LNCAP (cell line): ENCODE measurements at regions not wholly inside any gene's neighbourhood (a gene's known extent, or its start where the extent isn't known, plus 50 kb on each side); places are given as distances from the start of the nearest gene placed in this dataset.

Source experiments
- TF ChIP-seq, protein P1 (sequence below): fragments of 450-650 bp; IDR thresholded peaks from 2 replicates; pipeline ENCODE4 v1.5.1; 2017; ENCODE audit warnings: mild to moderate bottlenecking

DNA sequence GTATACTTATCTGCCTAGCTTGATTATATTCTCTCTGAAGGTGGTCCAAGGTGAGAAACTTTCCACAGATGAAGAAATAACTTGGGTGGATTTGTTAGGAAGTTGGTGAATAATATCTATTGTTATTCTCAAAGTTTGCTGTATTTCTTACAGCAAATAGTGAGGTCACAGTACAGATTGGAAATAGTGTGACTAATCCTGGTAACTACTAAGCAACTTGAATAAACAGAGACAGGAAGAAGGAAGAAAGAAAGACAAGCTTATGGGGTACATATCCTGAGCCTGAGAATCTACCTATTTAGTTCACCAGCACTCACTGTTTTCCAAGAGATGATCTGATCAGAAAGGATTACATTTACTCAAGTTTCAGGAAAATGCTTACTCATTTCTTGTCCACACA lies 1416.1 kb downstream of the RPA4 start:
- TF ChIP-seq, protein P1, sequence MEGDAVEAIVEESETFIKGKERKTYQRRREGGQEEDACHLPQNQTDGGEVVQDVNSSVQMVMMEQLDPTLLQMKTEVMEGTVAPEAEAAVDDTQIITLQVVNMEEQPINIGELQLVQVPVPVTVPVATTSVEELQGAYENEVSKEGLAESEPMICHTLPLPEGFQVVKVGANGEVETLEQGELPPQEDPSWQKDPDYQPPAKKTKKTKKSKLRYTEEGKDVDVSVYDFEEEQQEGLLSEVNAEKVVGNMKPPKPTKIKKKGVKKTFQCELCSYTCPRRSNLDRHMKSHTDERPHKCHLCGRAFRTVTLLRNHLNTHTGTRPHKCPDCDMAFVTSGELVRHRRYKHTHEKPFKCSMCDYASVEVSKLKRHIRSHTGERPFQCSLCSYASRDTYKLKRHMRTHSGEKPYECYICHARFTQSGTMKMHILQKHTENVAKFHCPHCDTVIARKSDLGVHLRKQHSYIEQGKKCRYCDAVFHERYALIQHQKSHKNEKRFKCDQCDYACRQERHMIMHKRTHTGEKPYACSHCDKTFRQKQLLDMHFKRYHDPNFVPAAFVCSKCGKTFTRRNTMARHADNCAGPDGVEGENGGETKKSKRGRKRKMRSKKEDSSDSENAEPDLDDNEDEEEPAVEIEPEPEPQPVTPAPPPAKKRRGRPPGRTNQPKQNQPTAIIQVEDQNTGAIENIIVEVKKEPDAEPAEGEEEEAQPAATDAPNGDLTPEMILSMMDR: no peak

DNA sequence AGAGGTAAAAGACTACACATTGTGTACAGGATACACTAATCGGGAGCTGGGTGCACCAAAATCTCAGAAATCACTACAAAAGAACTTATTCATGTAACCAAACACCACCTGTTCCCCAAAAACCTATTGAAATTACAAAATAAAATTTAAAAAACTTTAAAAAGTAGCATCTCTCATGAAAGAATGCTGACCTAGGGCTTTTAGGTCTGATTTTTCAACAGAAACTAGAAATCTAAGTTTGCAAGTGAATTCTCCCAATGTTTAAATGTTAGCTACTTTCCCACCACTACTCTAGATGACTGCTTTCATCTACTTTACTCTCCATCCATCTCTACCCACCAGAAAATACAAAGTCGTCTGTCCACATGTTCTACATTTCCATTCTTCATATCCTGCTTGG lies 1447.7 kb downstream of the RPA4 start:
- TF ChIP-seq, protein P1: no peak

DNA sequence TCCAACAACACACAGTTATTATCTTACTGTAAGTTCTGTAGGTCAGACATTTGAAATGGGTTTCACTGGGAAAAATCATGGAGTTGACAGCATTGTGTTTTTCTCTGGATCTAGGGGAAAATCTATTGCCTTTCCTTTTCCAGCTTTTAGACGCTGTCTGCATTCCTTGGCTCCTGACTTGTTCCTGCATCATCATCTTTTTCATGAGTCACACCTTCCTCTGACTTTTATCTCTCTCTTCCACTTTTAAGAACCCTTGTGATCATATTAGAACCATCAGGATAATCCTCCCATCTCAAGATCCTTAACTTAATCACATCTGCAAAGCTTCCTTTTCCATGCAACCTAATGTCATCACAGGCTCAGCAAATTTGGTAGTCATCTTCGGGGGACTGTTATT lies 1454.8 kb downstream of the RPA4 start:
- TF ChIP-seq, protein P1: no peak

DNA sequence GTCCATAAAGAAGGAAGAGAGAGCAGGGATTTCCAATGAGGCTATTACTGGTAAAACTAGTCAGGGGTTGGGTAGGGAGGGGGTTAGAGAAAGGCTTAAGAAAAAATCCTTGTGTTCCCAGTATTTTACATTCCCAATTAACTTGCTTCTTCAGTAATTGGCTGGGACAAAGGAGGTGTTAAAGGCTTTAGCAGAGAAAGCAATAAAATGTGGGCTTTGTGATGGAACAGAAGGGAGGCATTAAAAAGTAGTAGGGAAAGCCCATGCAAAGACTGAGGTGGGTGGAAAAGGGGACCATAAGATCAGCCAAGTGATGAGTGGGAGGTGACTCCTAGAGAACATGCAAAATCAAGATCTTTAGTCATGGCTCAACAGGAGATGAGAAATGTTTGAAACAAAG lies 1467.2 kb downstream of the RPA4 start:
- TF ChIP-seq, protein P1: no peak

DNA sequence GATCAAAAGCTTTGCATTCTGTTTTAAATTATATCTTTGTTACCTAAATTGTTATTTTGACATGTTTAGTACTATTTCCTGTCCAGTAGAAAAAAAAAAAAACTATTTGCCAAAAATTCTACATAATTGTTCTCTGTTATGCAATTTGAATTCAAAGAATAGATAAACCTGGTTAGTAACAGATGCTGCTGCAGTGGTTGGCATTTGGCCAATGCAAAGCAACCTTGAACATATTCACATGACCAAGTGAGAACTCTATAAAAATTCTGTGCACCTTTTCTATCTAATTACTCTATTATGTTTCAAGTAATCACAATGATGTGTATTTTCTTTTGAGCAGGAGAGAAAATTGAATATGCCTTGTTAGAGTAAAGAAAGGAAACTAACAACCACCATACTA lies 1473.4 kb downstream of the RPA4 start:
- TF ChIP-seq, protein P1: no peak

DNA sequence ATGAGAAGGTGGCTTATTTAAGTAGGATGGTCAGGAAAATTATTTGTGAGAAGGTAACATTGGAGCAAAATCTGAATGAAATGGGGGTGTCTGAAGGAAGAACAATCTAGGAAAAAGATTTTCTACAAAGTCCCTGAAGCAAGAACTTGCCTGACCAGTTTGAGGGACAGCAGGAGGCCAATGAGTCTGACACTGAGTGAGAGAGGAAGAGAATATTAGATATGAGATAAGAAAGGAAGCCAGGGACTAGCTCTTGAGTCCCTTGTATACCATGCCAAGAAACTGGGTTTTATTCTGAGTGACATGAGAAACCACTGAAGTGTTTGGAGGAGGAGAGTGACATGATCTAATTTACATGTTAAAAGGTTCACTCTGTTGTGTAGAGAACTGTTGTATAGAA lies 1478.9 kb downstream of the RPA4 start:
- TF ChIP-seq, protein P1: no peak

DNA sequence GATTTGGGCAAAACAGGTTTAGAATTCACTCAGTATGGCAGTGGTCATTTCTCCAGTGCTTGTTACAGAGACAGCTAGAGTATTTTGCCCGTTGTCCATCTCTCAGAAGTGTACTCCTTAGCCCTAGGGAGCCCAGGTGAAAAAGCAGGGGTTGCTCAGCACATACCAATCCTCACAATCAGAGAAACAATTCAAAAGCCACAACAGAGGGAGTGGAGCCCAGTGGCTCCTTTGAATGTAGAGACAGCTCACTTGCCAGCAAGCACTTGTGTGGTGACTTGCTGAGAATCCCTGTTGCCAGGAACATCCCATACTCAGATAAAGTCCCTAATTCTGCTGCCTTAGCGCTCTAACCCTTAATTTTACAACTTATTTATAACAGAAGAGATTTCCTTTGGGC lies 1488.3 kb downstream of the RPA4 start:
- TF ChIP-seq, protein P1: no peak

DNA sequence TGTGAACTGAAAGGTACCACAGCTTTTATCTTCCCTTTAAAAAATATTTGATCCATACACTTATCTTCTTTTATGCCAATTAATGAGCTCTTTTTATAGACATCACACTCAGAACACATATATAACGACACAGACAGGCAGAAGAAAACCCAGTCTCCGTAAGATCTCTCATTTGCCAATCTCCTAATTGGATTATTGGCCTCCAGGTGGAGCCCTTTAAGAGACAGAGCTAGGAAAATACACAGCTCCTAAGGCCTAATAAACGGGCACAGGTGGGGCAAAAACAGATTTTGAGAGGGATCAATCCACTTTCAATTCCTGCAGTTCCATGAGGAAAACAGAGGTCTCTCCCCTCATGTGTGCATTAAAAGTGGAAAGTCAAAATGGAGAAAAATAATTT lies 1495.4 kb downstream of the RPA4 start:
- TF ChIP-seq, protein P1: peak; percentile 24; the same call in 1 of the 2 replicates
